ENCODE measurements at regions not wholly inside any gene's neighbourhood (a gene's known extent, or its start where the extent isn't known, plus 50 kb on each side); places are given as distances from the start of the nearest gene placed in this dataset.
"Not testable (repeated sequence)": the region's sequence is repeated elsewhere in the genome, so short reads cannot be mapped to it uniquely, and the experiment has no call there.

DNA sequence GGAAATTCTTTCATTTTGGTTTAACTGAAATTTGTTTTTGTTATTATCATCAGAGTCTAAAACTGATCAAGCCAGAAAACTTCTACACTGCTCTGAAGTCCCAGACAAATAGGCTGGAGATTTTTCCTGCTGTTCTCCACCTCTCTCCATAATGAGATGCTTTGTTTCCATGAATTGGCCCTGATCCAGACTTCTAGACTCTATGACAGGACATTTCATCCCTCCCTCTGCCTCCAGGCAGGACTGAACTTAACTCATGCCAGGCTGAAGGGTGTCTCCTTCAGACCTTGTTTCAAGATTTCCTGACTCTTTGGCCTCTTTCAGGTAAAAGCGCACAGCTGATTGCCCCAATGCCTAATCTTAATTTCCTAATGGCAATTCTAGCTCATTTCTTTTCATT lies 69.1 kb upstream of the HOXC13 start:
- peak; percentile 37 for DNase-seq (ENCODE audit: extremely low read depth, low read depth)

DNA sequence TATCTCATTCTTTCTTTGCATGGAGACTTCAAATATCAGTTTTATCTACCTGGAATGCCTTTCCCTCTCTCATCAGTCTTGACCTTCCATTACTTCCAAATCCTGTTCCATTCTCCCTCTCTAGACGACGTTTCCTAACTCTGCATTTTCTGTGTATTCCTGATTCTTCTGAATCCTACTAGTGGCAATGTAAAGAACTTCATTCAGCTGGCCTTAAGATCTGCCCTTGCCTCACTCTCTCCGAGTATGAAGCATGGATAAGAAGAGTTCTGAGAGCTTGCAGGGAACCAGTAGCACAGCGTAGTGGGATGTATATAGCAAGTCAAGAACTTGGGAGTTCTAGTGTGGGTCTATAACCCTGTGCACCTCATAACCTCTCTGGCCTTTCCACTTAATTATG lies 68.5 kb upstream of the HOXC13 start:
- DNase-seq (ENCODE audit: extremely low read depth, low read depth): no peak

DNA sequence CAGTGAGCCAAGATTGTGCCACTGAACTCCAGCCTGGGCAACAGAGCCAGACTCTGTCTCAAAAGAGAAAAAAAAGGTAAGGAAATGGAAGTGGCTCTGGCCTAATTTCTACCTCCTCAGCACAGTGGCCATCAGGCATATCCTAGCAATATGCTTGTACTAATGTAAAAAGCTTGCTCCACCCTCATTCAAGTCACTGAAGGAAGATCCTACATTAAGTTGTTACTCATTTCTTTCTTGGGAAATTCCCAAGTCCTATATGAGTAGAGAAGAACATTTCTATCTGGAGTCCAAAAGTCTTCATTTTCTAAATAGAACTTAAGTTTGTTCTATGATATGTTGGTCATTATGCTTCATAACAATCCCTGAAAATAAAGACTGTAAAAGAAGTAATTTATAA lies 67.3 kb upstream of the HOXC13 start:
- DNase-seq (ENCODE audit: extremely low read depth, low read depth): no peak

DNA sequence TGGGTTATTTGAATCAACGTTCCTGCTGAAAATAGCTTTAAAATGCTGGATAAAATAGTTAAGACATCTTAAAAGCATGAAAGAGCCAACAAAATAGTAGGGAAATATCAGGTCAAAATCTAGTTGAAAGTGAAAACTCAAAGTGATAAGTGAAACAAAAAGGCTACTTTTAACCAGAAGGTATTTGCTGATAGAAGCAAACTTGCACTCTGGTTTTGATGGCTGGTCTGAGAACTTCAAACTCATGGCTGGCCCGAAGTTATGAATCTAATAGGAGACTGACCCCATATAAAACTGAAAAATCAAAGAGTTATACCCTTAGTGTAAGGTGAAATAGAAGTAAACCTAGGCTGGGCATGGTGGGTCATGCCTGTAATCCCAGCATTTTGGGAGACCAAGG lies 66.3 kb upstream of the HOXC13 start:
- DNase-seq (ENCODE audit: extremely low read depth, low read depth): no peak

DNA sequence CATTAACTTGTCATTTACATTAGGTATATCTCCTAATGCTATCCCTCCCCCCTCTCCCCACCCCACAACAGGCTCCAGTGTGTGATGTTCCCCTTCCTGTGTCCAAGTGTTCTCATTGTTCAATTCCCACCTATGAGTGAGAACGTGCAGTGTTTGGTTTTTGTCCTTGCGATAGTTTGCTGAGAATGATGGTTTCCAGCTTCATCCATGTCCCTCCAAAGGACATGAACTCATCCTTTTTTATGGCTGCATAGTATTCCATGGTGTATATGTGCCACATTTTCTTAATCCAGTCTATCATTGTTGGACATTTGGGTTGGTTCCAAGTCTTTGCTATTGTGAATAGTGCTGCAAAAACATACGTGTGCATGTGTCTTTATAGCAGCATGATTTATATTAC lies 60.7 kb upstream of the HOXC13 start:
- DNase-seq (ENCODE audit: extremely low read depth, low read depth): not testable (repeated sequence)

DNA sequence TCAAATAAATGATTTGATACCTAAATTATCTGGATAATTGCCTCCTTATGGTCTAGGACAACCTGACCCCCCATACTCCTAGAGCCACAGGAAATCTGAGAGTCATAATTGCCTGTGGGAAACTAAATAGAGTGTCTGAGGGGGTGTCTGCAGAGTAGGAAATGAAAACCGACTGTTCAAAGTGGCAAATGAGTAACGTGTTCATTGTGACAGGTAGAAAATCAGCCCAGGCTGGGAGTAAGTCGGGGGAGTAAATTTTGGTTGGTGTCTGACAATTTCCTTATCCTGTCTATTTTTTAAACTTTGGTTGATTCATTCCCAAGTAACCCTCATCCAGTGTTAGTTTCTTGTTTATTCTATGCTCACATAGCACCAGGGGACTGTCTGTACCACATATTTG lies 51.6 kb upstream of the HOXC13 start:
- DNase-seq (ENCODE audit: extremely low read depth, low read depth): no peak

DNA sequence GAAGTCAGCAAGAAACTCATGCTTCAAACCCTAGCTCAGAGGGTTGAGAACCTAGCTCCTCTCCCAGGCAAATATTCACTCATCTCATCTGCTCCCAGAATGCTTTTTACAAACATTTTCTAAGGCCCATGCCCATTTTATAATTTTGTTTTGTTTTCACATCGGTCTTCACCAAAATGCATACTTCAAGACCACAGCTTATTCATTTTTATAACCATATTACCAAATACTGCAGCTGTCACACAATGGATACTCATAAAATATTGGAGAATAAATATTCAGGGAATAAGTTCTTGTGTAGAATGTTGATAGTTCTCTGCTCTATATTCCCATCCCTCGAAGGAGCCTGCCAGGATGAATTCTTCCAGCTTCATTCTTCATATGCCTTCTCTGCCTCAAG lies 50.8 kb upstream of the HOXC13 start:
- no peak for DNase-seq (ENCODE audit: extremely low read depth, low read depth)

Small RNA genes in the stretch of these regions (small RNA-seq; reads per million reads assigned to genes)
- 0 reads per million in 2 experiments for gene RN7SKP289

Measured in NCI-H460 (cell line).